H1 (cell line): ENCODE measurements at regions not wholly inside any gene's neighbourhood (a gene's known extent, or its start where the extent isn't known, plus 50 kb on each side); places are given as distances from the start of the nearest gene placed in this dataset.
"Not testable (repeated sequence)": the region's sequence is repeated elsewhere in the genome, so short reads cannot be mapped to it uniquely, and the experiment has no call there.

Source experiments
- CREB1 ChIP-seq: IDR thresholded peaks from 2 replicates; pipeline ENCODE4 v1.6.1; 2012; ENCODE audit warnings: inconsistent platforms
- EP300 ChIP-seq, 2 experiments: IDR thresholded peaks; 1 replicate in 1 of 2; 2 replicates in 1 of 2; pipeline ENCODE4 v1.6.1; 2011 to 2012; ENCODE audit warnings: low read depth in 2 of 2, low read length in 2 of 2, mild to moderate bottlenecking in 2 of 2, borderline replicate concordance in 1 of 2, inconsistent platforms in 1 of 2, moderate library complexity in 1 of 2
- EZH2 ChIP-seq: fragments of 200-600 bp; sonication (generic); IDR thresholded peaks from 2 replicates; pipeline ENCODE4 v1.7.1; 2012; ENCODE audit warnings: low read depth, mild to moderate bottlenecking, moderate library complexity, low read length, inconsistent platforms; ENCODE audit not compliant: severe bottlenecking
- HDAC2 ChIP-seq, 2 experiments: fragments of 300-600 bp in 1 of 2; sonication (generic) in 1 of 2; IDR thresholded peaks; 2 replicates each; pipeline ENCODE4 v1.6.1; 2011 to 2012; ENCODE audit warnings: low read depth in 2 of 2, low read length in 2 of 2, mild to moderate bottlenecking in 2 of 2, moderate library complexity in 2 of 2, borderline replicate concordance in 1 of 2, inconsistent platforms in 1 of 2
- KDM4A ChIP-seq: IDR thresholded peaks from one replicate; pipeline ENCODE4 v1.7.1; 2012; ENCODE audit warnings: low read depth, mild to moderate bottlenecking, moderate library complexity, low read length, inconsistent platforms; ENCODE audit not compliant: severe bottlenecking
- POLR2A ChIP-seq, 2 experiments: IDR thresholded peaks; 1 replicate in 1 of 2; 2 replicates in 1 of 2; pipeline ENCODE4 v1.6.1; 2011; ENCODE audit warnings: low read depth in 2 of 2, low read length in 2 of 2, mild to moderate bottlenecking in 2 of 2; ENCODE audit errors: control extremely low read depth in 1 of 2
- POLR2AphosphoS5 ChIP-seq: IDR thresholded peaks from 2 replicates; pipeline ENCODE4 v1.6.1; 2011; ENCODE audit warnings: low read depth, low read length
- RAD21 ChIP-seq, 2 experiments: IDR thresholded peaks in 1 of 2; conservative IDR thresholded peaks in 1 of 2; 2 replicates each; pipeline ENCODE4 v1.6.1; 2011; ENCODE audit warnings: low read depth in 2 of 2, low read length in 2 of 2, improper control_type of control experiment in 1 of 2, inconsistent platforms in 1 of 2, mild to moderate bottlenecking in 1 of 2, moderate library complexity in 1 of 2
- RBBP5 ChIP-seq: IDR thresholded peaks from 2 replicates; pipeline ENCODE4 v1.7.1; 2012; ENCODE audit warnings: low read depth, mild to moderate bottlenecking, inconsistent platforms, low read length, moderate library complexity, borderline replicate concordance
- RFX5 ChIP-seq: IDR thresholded peaks from 2 replicates; pipeline ENCODE4 v1.6.1; 2011; ENCODE audit warnings: low read depth, low read length, improper control_type of control experiment, borderline replicate concordance
- SIN3A ChIP-seq, 2 experiments: IDR thresholded peaks in 1 of 2; conservative IDR thresholded peaks in 1 of 2; 2 replicates each; pipeline ENCODE4 v1.6.1; 2011 to 2012; ENCODE audit warnings: low read length in 2 of 2, improper control_type of control experiment in 1 of 2, low read depth in 1 of 2, mild to moderate bottlenecking in 1 of 2
- SP2 ChIP-seq: IDR thresholded peaks from 2 replicates; pipeline ENCODE4 v1.6.1; 2012; ENCODE audit warnings: mild to moderate bottlenecking, low read length, inconsistent platforms
- TAF1 ChIP-seq: IDR thresholded peaks from 2 replicates; pipeline ENCODE4 v1.6.1; 2011; ENCODE audit warnings: mild to moderate bottlenecking, low read depth, low read length
- TF ChIP-seq, protein P1 (sequence below), 3 experiments: IDR thresholded peaks; 1 replicate in 2 of 3; 2 replicates in 1 of 3; pipeline versions ENCODE4 v1.5.1 to v1.6.1; 2011; ENCODE audit warnings: low read length in 3 of 3, mild to moderate bottlenecking in 3 of 3, inconsistent platforms in 2 of 3, low read depth in 1 of 3, moderate library complexity in 1 of 3; ENCODE audit not compliant: insufficient read depth in 1 of 3; ENCODE audit errors: control extremely low read depth in 1 of 3

DNA sequence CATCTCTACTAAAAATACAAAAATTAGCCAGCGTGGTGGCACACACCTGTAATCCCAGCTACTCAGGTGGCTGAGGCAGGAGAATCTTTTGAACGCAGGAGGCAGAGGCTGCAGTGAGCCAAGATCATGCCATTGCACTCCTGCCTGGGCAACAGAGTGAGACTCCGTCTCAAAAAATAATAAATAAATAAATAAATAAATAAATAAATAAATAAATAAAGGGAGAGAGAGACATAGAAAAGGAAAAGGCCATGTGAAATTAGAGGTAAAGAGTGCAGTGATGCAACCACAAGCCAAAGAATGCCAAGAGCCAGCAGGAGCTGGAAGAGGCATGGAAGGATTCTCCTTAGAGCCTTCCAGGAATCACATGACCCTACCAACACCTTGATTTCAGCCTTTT is 107.0 kb upstream of the SRSF6 start:
- not testable (repeated sequence) for TF ChIP-seq SP2; CREB1; POLR2AphosphoS5; SIN3A (conservative IDR thresholded peaks at IDR 0.05 in 1 of 2, IDR thresholded peaks at IDR 0.05 in 1 of 2; ENCODE audit: low read depth in 1 of 2, low read length in 2 of 2); RBBP5; EP300 (IDR thresholded peaks at IDR 0.05; ENCODE audit: borderline replicate concordance in 1 of 2, low read depth in 2 of 2, low read length in 2 of 2); HDAC2 (IDR thresholded peaks at IDR 0.05; ENCODE audit: borderline replicate concordance in 1 of 2, low read depth in 2 of 2, low read length in 2 of 2); RFX5; POLR2A (IDR thresholded peaks at IDR 0.05; ENCODE audit: control extremely low read depth in 1 of 2, low read depth in 2 of 2, low read length in 2 of 2); EZH2; KDM4A; RAD21 (IDR thresholded peaks at IDR 0.05 in 1 of 2, conservative IDR thresholded peaks at IDR 0.05 in 1 of 2; ENCODE audit: low read depth in 2 of 2, low read length in 2 of 2); TAF1
- TF ChIP-seq, protein P1, sequence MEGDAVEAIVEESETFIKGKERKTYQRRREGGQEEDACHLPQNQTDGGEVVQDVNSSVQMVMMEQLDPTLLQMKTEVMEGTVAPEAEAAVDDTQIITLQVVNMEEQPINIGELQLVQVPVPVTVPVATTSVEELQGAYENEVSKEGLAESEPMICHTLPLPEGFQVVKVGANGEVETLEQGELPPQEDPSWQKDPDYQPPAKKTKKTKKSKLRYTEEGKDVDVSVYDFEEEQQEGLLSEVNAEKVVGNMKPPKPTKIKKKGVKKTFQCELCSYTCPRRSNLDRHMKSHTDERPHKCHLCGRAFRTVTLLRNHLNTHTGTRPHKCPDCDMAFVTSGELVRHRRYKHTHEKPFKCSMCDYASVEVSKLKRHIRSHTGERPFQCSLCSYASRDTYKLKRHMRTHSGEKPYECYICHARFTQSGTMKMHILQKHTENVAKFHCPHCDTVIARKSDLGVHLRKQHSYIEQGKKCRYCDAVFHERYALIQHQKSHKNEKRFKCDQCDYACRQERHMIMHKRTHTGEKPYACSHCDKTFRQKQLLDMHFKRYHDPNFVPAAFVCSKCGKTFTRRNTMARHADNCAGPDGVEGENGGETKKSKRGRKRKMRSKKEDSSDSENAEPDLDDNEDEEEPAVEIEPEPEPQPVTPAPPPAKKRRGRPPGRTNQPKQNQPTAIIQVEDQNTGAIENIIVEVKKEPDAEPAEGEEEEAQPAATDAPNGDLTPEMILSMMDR (IDR thresholded peaks at IDR 0.05; ENCODE audit: control extremely low read depth in 1 of 3, insufficient read depth in 1 of 3, low read depth in 1 of 3, low read length in 3 of 3): not testable (repeated sequence)
